Adipocyte (in vitro differentiated cells): ENCODE measurements at regions not wholly inside any gene's neighbourhood (a gene's known extent, or its start where the extent isn't known, plus 50 kb on each side); places are given as distances from the start of the nearest gene placed in this dataset.

Experiments used
- DNase-seq: peaks from one replicate; pipeline ENCODE4 v3.0.0-alpha.2; 2015; ENCODE audit warnings: low read depth
- H3K27me3 ChIP-seq: replicated peaks from 2 replicates; pipeline ENCODE4 v1.7.0; 2013; ENCODE audit warnings: mild to moderate bottlenecking, low read length, moderate library complexity; ENCODE audit not compliant: control insufficient read depth, insufficient read depth
- H3K36me3 ChIP-seq: 2 replicates; pipeline ENCODE4 v1.7.0; 2013; ENCODE audit warnings: low read length, mild to moderate bottlenecking, moderate library complexity; ENCODE audit not compliant: control insufficient read depth, insufficient read depth, severe bottlenecking
- H3K4me1 ChIP-seq: 2 replicates; pipeline ENCODE4 v1.7.0; 2013; ENCODE audit warnings: mild to moderate bottlenecking, low read length, moderate library complexity; ENCODE audit not compliant: control insufficient read depth, insufficient read depth
- H3K4me3 ChIP-seq: 2 replicates; pipeline ENCODE4 v1.7.0; 2013; ENCODE audit warnings: mild to moderate bottlenecking, low read length, moderate library complexity
- H3K9ac ChIP-seq: 2 replicates; pipeline ENCODE4 v1.7.0; 2013; ENCODE audit warnings: mild to moderate bottlenecking, low read length, moderate library complexity
- H3K9me3 ChIP-seq: 2 replicates; pipeline ENCODE4 v1.7.0; 2013; ENCODE audit warnings: mild to moderate bottlenecking, low read length, moderate library complexity; ENCODE audit not compliant: control insufficient read depth

DNA sequence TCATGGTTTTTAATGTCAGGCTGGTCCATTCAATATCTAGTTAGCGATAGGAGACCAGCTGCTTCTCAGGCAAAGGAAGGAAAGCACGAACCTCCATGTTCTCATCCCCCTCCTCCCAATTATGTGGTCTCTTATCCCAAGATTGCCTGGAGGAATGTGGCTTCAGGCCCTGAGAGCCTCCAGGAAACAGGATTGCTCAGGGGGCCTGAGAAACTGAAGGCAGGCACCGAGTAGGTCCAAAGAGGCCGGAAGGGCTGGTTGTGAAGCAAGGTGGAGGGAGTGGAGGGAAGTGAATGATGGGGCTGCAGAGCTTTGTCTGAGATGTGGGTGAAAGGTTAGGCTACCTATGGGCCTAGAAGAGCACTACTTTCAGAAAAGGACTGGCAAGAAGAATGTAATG is 188.2 kb upstream of the DDHD1 start:
- Histone ChIP-seq H3K9me3 (no peaks in the 10 kb centered on the region), H3K27me3 (no peaks in the 10 kb centered on the region), H3K4me3 (no peak overlapping the region), H3K36me3 (no peaks in the 10 kb centered on the region), H3K4me1 (no peaks in the 10 kb centered on the region), H3K9ac (no peak overlapping the region)
- DNase-seq: no peak

DNA sequence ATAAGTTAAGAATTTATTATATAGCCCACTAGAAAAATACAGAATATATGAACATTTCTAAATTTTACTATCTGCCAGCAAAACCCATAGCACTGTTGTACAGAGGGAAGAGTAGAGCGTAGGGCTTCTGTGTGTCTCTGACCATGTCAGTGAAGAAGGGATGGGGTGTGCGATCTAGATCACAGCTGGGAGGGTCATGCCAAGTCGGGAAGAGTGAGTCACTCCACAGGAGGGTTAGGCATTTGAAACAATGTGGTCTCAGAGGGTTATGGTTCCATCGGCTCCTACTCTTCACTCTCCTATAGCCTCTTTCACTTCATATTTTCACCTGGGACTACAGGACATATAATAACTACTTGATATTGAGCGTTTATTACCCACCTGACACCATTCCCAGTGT is 185.1 kb upstream of the DDHD1 start:
- H3K9ac ChIP-seq: no peak overlapping the region
- H3K36me3 ChIP-seq: no peaks in the 10 kb centered on the region
- no peak overlapping the region for H3K4me3 ChIP-seq
- no peaks in the 10 kb centered on the region for H3K4me1 ChIP-seq
- H3K27me3 ChIP-seq: no peaks in the 10 kb centered on the region
- no peak for DNase-seq
- H3K9me3 ChIP-seq: no peaks in the 10 kb centered on the region

GRCh38 chr14:53336729-53337128 is 183.6 kb upstream of the DDHD1 start:
- H3K4me1 ChIP-seq: peaks cover 6% of the 10 kb centered on the region
- no peaks in the 10 kb centered on the region for H3K9me3 ChIP-seq
- no peaks in the 10 kb centered on the region for H3K36me3 ChIP-seq
- DNase-seq: no peak
- H3K4me3 ChIP-seq: no peak overlapping the region
- H3K9ac ChIP-seq: no peak overlapping the region
- H3K27me3 ChIP-seq: no peaks in the 10 kb centered on the region

- H3K9me3 ChIP-seq: no peaks in the 10 kb centered on the region
- no peaks in the 10 kb centered on the region for H3K27me3 ChIP-seq
- no peak for DNase-seq
- peaks cover 22% of the 10 kb centered on the region for H3K4me1 ChIP-seq
- H3K4me3 ChIP-seq: no peak overlapping the region
- H3K9ac ChIP-seq: no peak overlapping the region
- no peaks in the 10 kb centered on the region for H3K36me3 ChIP-seq
Observed at GRCh38 chr14:53333809-53334208, 180.7 kb upstream of the DDHD1 start.

- H3K4me3 ChIP-seq: no peak overlapping the region
- H3K9ac ChIP-seq: no peak overlapping the region
- no peaks in the 10 kb centered on the region for H3K36me3 ChIP-seq
- no peaks in the 10 kb centered on the region for H3K27me3 ChIP-seq
- no peak for DNase-seq
- peaks cover 41% of the 10 kb centered on the region for H3K4me1 ChIP-seq
- no peaks in the 10 kb centered on the region for H3K9me3 ChIP-seq
Observed at GRCh38 chr14:53331921-53332320, 178.8 kb upstream of the DDHD1 start.

- H3K4me3 ChIP-seq: no peak overlapping the region
- DNase-seq: peak; percentile 12
Observed at GRCh38 chr14:53331247-53331646, 178.1 kb upstream of the DDHD1 start.

DNA sequence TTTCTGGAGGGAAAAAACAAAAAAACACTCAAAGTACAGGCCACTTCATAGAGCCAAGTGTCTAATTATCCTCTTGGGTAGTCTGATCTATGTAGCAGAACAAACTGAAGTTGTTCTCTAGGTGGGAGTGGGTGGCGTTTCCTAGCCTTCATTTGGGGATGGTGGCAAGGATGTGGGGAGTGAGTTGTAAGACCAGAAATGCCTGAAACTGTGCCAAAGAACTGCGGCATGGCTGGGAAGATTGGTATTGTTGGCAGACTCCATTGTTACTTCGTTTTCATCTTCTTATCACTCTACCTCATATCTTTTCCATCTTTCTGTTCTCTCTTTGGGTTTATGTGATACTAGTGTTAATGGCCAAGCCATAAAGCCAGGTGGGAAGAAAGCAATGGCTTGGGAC is 177.3 kb upstream of the DDHD1 start:
- Histone ChIP-seq H3K9me3 (no peaks in the 10 kb centered on the region), H3K27me3 (no peaks in the 10 kb centered on the region), H3K9ac (no peak overlapping the region), H3K4me3 (no peak overlapping the region), H3K36me3 (no peaks in the 10 kb centered on the region), H3K4me1 (peaks cover 43% of the 10 kb centered on the region)
- no peak for DNase-seq

More at GRCh38 chr14:53331247-53331646, 178.1 kb upstream of the DDHD1 start:
- Histone ChIP-seq H3K9ac (no peak overlapping the region), H3K27me3 (no peaks in the 10 kb centered on the region), H3K4me1 (peaks cover 43% of the 10 kb centered on the region), H3K9me3 (no peaks in the 10 kb centered on the region), H3K36me3 (no peaks in the 10 kb centered on the region)

DNA sequence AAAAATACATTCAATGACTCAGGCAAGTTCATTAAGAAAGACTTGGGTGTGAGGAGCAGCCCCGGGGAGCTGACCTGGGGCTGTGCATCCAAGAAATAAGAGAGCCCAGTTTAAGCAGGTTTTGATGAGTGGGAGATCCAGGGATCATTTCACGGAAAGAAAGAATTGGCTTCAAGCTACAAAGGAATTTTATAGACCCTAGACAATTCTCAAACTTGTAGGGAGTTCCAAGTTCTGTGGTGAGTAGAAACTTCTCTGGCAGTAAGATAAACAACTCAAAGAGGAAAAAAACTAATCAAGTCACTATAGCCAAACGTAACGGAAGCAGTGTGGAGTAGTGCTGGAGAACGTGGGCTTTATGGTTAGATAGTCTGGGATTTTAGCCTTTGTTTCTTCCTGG is 175.7 kb upstream of the DDHD1 start:
- Histone ChIP-seq H3K36me3 (no peaks in the 10 kb centered on the region), H3K9me3 (no peaks in the 10 kb centered on the region), H3K4me3 (no peak overlapping the region), H3K27me3 (no peaks in the 10 kb centered on the region), H3K4me1 (peaks cover 43% of the 10 kb centered on the region), H3K9ac (no peak overlapping the region)
- no peak for DNase-seq

DNA sequence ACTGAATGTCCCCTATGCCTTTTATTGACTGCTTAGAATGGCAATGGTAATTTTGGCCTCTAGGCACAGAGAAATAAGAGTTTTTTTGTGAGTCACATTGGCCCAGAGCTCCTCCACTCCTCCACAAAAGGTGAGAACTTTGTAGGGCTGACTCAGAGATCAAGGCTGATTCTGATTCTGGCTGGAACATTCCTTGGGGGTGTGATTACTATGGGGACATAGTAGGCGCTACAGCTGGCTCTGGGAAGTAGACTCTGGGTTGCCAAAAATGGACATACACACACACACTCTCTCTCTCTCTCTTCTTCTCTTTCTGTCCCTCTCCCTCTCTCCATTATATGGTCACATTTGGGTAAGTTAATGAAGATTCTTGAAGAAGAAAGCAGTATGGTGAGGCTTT is 174.6 kb upstream of the DDHD1 start:
- DNase-seq: peak; percentile 39
- Histone ChIP-seq H3K27me3 (no peaks in the 10 kb centered on the region), H3K4me1 (peaks cover 43% of the 10 kb centered on the region)

DNA sequence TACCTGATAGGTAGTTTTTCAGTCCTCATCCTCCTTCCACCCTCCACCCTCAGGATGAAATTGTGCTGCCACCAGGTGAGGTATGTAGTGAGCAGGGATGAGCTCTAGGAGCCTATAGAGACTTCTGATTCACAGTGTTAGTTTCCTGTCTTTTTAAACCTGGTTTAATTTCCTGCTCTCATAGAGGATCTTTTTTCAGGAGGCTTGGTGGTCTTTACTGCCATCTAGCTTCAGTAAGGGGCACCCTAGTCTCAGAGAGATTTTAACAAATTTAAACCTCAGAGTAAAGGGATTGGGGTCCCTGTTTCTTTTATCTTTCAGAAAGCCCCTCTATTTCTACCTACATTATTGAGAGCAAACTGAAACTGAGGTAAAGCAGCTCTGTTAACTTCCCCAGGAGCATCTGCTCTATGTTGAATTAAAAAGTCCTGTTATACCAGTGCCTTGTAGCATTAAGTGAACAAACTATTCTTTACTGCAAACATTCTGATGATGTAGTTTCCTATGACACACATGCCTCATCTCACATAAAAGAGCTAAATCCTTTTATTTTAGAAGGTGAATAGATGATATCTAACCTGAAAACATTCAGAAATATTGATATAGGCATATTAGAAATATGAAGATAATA is 172.2 kb upstream of the DDHD1 start:
- DNase-seq: peak; percentile 13
- Histone ChIP-seq H3K9ac (no peak overlapping the region), H3K27me3 (no peaks in the 10 kb centered on the region), H3K4me3 (no peak overlapping the region), H3K4me1 (peaks cover 24% of the 10 kb centered on the region), H3K9me3 (no peaks in the 10 kb centered on the region), H3K36me3 (no peaks in the 10 kb centered on the region)

More for the DNA sequence above, 174.6 kb upstream of the DDHD1 start:
- H3K9ac ChIP-seq: no peak overlapping the region
- no peaks in the 10 kb centered on the region for H3K36me3 ChIP-seq
- H3K9me3 ChIP-seq: no peaks in the 10 kb centered on the region
- peak overlapping the region; percentile 57 for H3K4me3 ChIP-seq

- peaks cover 10% of the 10 kb centered on the region for H3K4me1 ChIP-seq
- no peaks in the 10 kb centered on the region for H3K27me3 ChIP-seq
Observed at GRCh38 chr14:53316504-53316903, 163.4 kb upstream of the DDHD1 start.

GRCh38 chr14:53310412-53310811 is 157.3 kb upstream of the DDHD1 start:
- no peak overlapping the region for H3K4me3 ChIP-seq
- no peaks in the 10 kb centered on the region for H3K27me3 ChIP-seq
- no peaks in the 10 kb centered on the region for H3K36me3 ChIP-seq
- no peaks in the 10 kb centered on the region for H3K9me3 ChIP-seq
- H3K9ac ChIP-seq: no peak overlapping the region
- H3K4me1 ChIP-seq: peaks cover 11% of the 10 kb centered on the region
- DNase-seq: no peak

More at GRCh38 chr14:53316504-53316903, 163.4 kb upstream of the DDHD1 start:
- peaks cover 7% of the 10 kb centered on the region for H3K9me3 ChIP-seq
- H3K9ac ChIP-seq: peak overlapping the region; percentile 51
- H3K4me3 ChIP-seq: peak overlapping the region; percentile 46
- no peak for DNase-seq
- no peaks in the 10 kb centered on the region for H3K36me3 ChIP-seq
